Spleen (tissue), 11 donors: ENCODE measurements at regions not wholly inside any gene's neighbourhood (a gene's known extent, or its start where the extent isn't known, plus 50 kb on each side); places are given as distances from the start of the nearest gene placed in this dataset.
A peak's percentile ranks its signal among the peaks of the same experiment; 100 is the strongest.

Source experiments
- DNase-seq: peaks from one replicate; pipeline ENCODE4 v3.0.0-alpha.2; 2020
- H3K27ac ChIP-seq, 8 donors: fragments of 200-600 bp; sonication (generic) in 7 of 8; 1 replicate in 4 of 8; 2 replicates in 4 of 8; pipeline versions ENCODE4 v1.5.0 to v1.8.0; 2016 to 2021; ENCODE audit warnings: inconsistent platforms in 4 of 8, mild to moderate bottlenecking in 4 of 8, moderate library complexity in 1 of 8
- H3K27me3 ChIP-seq, 7 donors: fragments of 200-600 bp; sonication (generic) in 6 of 7; replicated peaks in 1 of 7; 1 replicate in 4 of 7; 2 replicates in 3 of 7; pipeline versions ENCODE4 v1.5.0 to v1.8.0; 2016 to 2021; ENCODE audit warnings: inconsistent platforms in 3 of 7, mild to moderate bottlenecking in 1 of 7
- H3K36me3 ChIP-seq, 6 donors: fragments of 200-600 bp; sonication (generic) in 5 of 6; 1 replicate in 4 of 6; 2 replicates in 2 of 6; pipeline versions ENCODE4 v1.5.0 to v1.8.0; 2016 to 2021; ENCODE audit warnings: inconsistent platforms in 2 of 6
- H3K4me1 ChIP-seq, 6 donors: fragments of 200-600 bp; sonication (generic) in 5 of 6; 1 replicate in 3 of 6; 2 replicates in 3 of 6; pipeline versions ENCODE4 v1.5.0 to v1.8.0; 2016 to 2021; ENCODE audit warnings: inconsistent platforms in 3 of 6
- H3K4me3 ChIP-seq, 8 donors: fragments of 200-600 bp; sonication (generic) in 7 of 8; 1 replicate in 4 of 8; 2 replicates in 4 of 8; pipeline versions ENCODE4 v1.5.0 to v1.8.0; 2016 to 2021; ENCODE audit warnings: inconsistent platforms in 4 of 8, mild to moderate bottlenecking in 4 of 8, moderate library complexity in 2 of 8
- H3K9me3 ChIP-seq, 8 donors: fragments of 200-600 bp; sonication (generic) in 7 of 8; 1 replicate in 4 of 8; 2 replicates in 4 of 8; pipeline versions ENCODE4 v1.5.0 to v1.8.0; 2016 to 2021; ENCODE audit warnings: inconsistent platforms in 4 of 8
- POLR2A ChIP-seq, 3 donors: fragments of 450-650 bp; IDR thresholded peaks; one replicate each; pipeline ENCODE4 v1.5.1; 2017; ENCODE audit warnings: antibody characterized with exemption in 3 of 3, mild to moderate bottlenecking in 1 of 3
- POLR2AphosphoS5 ChIP-seq, 3 donors: sonication (generic); formaldehyde crosslinking; IDR thresholded peaks; one replicate each; pipeline ENCODE4 v1.5.1; 2017; ENCODE audit warnings: antibody characterized with exemption in 3 of 3
- WGBS, 5 donors: extraction: QIAGEN DNeasy Blood & Tissue Kit in 3 of 5; methylation state at CpG; one replicate each; pipeline versions ENCODE4 v1.1.5 to v1.1.7; 2013 to 2018; 5-methylcytosine and 5-hydroxymethylcytosine counted together
- intact Hi-C: fragments of 100-400 bp; cut with DNase I; formaldehyde crosslinking; loops from one replicate; pipeline ENCODE4 v1.15.0; 2023; ENCODE audit warnings: low total_unique reads
- TF ChIP-seq, protein P1 (sequence below), 11 experiments: fragments of 200-600 bp in 7 of 11; fragments of 450-650 bp in 4 of 11; sonication (generic) in 4 of 11; IDR thresholded peaks in 8 of 11; conservative IDR thresholded peaks in 3 of 11; 1 replicate in 7 of 11; 2 replicates in 4 of 11; pipeline versions ENCODE4 v1.4.0 to v1.8.0; 2016 to 2021; ENCODE audit warnings: antibody characterized with exemption in 11 of 11, inconsistent platforms in 4 of 11, mild to moderate bottlenecking in 1 of 11
- donor health status: healthy with polysubstance abuse.
- donor health status: DM: no; HTN: no; CAD: no; lungs with moderate emphysema.
- donor health status: DM: no; HTN: no; CAD: no.
- donor health status: Bipolar disorder and iron deficiency.
- donor health status: healthy.
- donor health status: DM: no; HTN: no; CAD: no.
- donor health status: DM: yes; HTN: yes; CAD: no.

DNA sequence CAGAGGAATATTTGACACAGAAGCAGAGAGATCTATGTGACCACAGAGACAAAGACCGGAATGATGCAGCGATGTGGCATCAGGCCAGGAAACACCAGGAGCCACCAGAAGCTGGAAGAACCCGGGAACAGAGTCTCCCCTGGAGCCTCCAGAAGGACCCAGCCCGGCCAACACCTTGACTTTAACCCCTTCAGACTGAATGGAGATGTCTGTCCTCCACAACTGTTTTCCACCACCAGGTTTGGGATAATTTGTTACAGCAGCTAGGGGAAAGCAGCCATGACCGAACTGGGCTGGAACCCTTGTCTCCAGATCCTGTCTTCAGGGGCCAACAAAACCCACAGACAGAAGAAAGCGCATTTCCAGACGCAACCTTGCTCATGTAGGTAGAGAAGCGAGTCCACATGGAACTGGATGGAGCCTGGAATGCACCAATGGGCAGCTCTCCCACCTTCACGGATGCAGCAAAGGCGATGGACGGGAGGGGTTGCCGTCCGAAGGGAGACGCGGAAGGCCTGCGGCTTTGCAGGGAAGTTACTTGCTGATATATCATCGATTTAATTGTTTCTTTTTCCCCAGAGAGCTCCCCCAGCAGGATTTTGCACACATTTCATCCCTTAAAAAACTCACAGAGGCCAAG is 396.6 kb downstream of the NPHP4 start:
- H3K9me3 ChIP-seq: peaks cover 0 to 19% (median 14%) of the 10 kb centered on the region in 8 donors
- no peak overlapping the region for H3K4me3 ChIP-seq
- TF ChIP-seq POLR2A (IDR thresholded peaks at IDR 0.05) (no peak), POLR2AphosphoS5 (IDR thresholded peaks at IDR 0.05) (no peak)
- TF ChIP-seq, protein P1, sequence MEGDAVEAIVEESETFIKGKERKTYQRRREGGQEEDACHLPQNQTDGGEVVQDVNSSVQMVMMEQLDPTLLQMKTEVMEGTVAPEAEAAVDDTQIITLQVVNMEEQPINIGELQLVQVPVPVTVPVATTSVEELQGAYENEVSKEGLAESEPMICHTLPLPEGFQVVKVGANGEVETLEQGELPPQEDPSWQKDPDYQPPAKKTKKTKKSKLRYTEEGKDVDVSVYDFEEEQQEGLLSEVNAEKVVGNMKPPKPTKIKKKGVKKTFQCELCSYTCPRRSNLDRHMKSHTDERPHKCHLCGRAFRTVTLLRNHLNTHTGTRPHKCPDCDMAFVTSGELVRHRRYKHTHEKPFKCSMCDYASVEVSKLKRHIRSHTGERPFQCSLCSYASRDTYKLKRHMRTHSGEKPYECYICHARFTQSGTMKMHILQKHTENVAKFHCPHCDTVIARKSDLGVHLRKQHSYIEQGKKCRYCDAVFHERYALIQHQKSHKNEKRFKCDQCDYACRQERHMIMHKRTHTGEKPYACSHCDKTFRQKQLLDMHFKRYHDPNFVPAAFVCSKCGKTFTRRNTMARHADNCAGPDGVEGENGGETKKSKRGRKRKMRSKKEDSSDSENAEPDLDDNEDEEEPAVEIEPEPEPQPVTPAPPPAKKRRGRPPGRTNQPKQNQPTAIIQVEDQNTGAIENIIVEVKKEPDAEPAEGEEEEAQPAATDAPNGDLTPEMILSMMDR (IDR thresholded peaks at IDR 0.05 in 8 of 11, conservative IDR thresholded peaks at IDR 0.05 in 3 of 11): no peak
- no peaks in the 10 kb centered on the region for H3K4me1 ChIP-seq
- DNase-seq: no peak
- peaks cover 0 to 20% (median 0%) of the 10 kb centered on the region in 7 donors for H3K27me3 ChIP-seq
- H3K36me3 ChIP-seq: no peaks in the 10 kb centered on the region
- intact Hi-C loops: no loop called here
- WGBS, 5 donors: 83 to 91% (median 87%) methylated on average over 17 of the region's 17 CpGs
- no peak overlapping the region for H3K27ac ChIP-seq

DNA sequence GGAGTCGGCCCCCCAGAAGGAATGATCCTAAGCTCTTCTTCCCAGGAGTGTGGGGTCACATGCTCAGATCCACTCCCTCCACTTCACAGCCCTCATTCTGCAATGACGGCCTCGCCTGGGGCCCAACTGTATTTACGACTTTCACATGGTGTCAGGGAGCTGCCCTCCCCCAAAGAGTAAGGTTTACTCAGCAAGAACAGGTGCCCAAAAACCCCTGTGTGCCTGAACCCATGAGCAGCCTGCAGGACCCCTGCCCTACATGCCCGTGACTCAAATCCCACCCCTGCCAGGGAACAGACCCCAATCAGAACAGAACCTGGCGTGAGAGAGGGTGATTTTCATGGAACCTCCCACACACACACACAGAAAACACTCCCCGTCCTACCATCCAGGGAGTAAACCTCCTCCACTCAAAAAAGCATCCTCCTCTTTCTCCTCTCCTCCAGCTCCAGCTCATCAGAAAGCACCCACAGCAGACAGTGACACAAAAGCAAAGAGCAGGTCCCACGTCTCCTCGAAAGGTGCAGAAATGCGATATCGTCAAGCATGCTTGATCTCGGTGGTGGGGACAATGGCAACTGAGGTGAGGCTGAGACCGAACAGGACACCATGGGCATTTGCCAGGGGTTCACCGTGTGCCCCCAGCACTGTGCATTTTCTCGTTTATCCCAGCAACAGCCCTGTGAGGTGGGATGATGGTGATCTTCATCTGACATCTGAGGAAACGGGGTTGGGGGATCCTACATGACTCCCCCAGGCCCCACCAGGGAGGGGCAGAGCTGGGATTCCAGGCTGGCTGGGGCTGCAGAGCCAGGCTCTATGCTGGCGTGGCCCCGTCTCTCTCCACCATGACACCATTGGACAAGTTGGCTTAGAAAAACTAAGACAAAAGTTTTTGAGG is 397.9 kb downstream of the NPHP4 start:
- H3K4me3 ChIP-seq: no peak overlapping the region
- H3K36me3 ChIP-seq: no peaks in the 10 kb centered on the region
- no peaks in the 10 kb centered on the region for H3K4me1 ChIP-seq
- no peak overlapping the region for H3K27ac ChIP-seq
- intact Hi-C loops: no loop called here
- WGBS, 5 donors: 78 to 82% (median 82%) methylated on average over 18 of the region's 18 CpGs
- peaks cover 0 to 29% (median 20%) of the 10 kb centered on the region in 8 donors for H3K9me3 ChIP-seq
- no peak for TF ChIP-seq POLR2A (IDR thresholded peaks at IDR 0.05)
- TF ChIP-seq, protein P1 (IDR thresholded peaks at IDR 0.05 in 8 of 11, conservative IDR thresholded peaks at IDR 0.05 in 3 of 11): no peak
- TF ChIP-seq POLR2AphosphoS5 (IDR thresholded peaks at IDR 0.05): no peak
- H3K27me3 ChIP-seq: peaks cover 0 to 13% (median 0%) of the 10 kb centered on the region in 7 donors
- DNase-seq: no peak

DNA sequence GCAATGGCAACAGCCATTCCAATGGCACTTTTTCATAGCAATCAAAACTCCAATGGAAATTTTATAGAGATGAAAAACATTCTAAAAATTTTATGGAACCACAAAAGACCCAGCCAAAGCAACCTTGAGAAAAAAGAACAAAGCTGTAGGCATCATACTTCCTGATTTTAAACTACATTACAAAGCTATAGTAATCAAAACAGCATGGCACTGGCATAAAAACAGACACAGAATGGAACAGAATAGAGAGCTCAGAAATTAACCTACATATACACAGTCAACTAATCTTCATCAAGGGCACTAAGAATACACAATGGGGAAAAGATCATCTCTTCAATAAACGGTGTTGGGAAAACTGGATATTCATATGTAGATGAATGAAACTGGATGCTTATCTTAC is 401.5 kb downstream of the NPHP4 start:
- no peak overlapping the region for H3K4me3 ChIP-seq
- 81 to 97% (median 89%) methylated on average over 1 of the region's 1 CpG for WGBS, 5 donors
- intact Hi-C loops: no loop called here
- TF ChIP-seq POLR2A (IDR thresholded peaks at IDR 0.05) (no peak), POLR2AphosphoS5 (IDR thresholded peaks at IDR 0.05) (no peak)
- TF ChIP-seq, protein P1 (IDR thresholded peaks at IDR 0.05 in 8 of 11, conservative IDR thresholded peaks at IDR 0.05 in 3 of 11): no peak
- H3K27me3 ChIP-seq: peaks cover 0 to 23% (median 0%) of the 10 kb centered on the region in 7 donors
- peaks cover 0 to 29% (median 21%) of the 10 kb centered on the region in 8 donors for H3K9me3 ChIP-seq
- no peak for DNase-seq
- H3K36me3 ChIP-seq: no peaks in the 10 kb centered on the region
- H3K27ac ChIP-seq: no peak overlapping the region
- no peaks in the 10 kb centered on the region for H3K4me1 ChIP-seq

DNA sequence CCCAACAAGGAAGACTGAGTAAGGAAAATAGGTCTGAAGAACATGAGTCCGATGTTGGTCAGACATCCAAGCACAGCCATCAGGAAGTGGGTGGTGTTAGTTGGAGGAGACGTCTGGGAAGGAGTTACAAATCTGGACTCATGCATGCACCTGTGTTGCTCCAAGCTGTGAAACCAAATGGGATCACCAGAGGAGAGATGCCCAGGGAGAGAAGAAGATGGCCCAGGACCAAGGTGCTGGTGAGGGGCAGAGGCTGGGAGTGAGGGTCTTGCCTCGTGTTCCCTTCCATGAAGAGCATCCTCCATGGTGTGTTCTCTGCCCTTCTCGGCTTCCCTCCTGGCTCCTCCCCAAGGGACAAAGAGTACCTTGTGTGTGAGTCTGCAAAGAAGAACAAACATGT is 405.6 kb downstream of the NPHP4 start:
- peaks cover 0 to 21% (median 0%) of the 10 kb centered on the region in 7 donors for H3K27me3 ChIP-seq
- no peak overlapping the region for H3K4me3 ChIP-seq
- DNase-seq: peak; percentile 9
- H3K27ac ChIP-seq: no peak overlapping the region
- TF ChIP-seq, protein P1 (IDR thresholded peaks at IDR 0.05 in 8 of 11, conservative IDR thresholded peaks at IDR 0.05 in 3 of 11): no peak
- TF ChIP-seq POLR2A (IDR thresholded peaks at IDR 0.05) (no peak), POLR2AphosphoS5 (IDR thresholded peaks at IDR 0.05) (no peak)
- peaks cover 0 to 21% (median 17%) of the 10 kb centered on the region in 8 donors for H3K9me3 ChIP-seq
- no peaks in the 10 kb centered on the region for H3K4me1 ChIP-seq
- WGBS, 5 donors: 77 to 90% (median 85%) methylated on average over 4 of the region's 4 CpGs
- no peaks in the 10 kb centered on the region for H3K36me3 ChIP-seq
- intact Hi-C loops: no loop called here
